ENCODE measurements at regions not wholly inside any gene's neighbourhood (a gene's known extent, or its start where the extent isn't known, plus 50 kb on each side); places are given as distances from the start of the nearest gene placed in this dataset.

GRCh38 chr3:71987828-71988227, 202.9 kb upstream of the PROK2 start:
- TF ChIP-seq CTCF (IDR thresholded peaks at IDR 0.05; ENCODE audit: insufficient read depth, low read length, poor library complexity, severe bottlenecking), result no peak
- TF ChIP-seq EZH2phosphoT487 (conservative IDR thresholded peaks at IDR 0.05; ENCODE audit: low read length), result no peak

All from SU-DHL-6 (cell line).